GM12872 (cell line): ENCODE measurements at regions not wholly inside any gene's neighbourhood (a gene's known extent, or its start where the extent isn't known, plus 50 kb on each side); places are given as distances from the start of the nearest gene placed in this dataset.

Source experiments
- CTCF ChIP-seq: IDR thresholded peaks from 3 replicates; pipeline ENCODE4 v1.5.1; 2011; ENCODE audit warnings: low read depth, mild to moderate bottlenecking, low read length, moderate library complexity; ENCODE audit not compliant: insufficient read depth

DNA sequence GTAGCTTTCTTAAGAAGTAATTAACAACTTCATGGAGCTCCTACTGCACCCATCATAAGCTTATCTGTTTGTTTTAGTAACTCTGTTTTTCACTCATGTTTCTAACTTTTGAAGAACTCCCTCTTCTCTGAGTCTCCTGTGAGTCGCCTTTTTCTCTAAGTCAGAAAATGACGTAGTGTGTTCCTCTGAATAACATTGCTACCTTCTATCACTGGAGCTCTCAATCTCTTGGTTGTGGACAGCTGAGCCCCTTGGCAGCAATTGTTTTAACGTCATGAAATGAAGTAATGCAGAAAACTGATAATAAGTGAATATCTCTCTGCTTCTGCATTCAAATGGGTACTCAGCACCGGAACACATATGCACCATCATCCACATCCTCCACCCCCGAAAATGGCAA, 433.3 kb upstream of the SALL3 start:
- no peak for TF ChIP-seq CTCF

DNA sequence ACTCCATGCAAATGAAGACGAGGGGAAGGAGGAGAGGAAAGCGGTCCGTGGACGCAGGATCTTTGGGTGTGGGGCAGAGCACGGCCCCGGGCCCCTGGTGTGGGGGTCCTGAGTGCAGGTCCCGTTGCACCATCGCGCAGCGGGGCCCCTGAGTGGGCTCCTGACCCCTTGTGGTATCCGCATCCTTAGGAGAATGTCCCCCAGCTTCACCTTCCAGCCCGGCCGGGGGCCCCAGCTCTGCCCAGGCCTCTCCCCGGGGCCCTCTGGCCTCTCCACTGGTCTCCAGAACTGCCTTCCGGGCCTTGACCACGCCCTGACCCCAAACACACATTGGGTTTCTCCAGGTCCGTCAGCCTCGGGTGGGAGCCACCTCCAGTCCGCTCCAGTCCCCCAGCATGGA, 431.8 kb upstream of the SALL3 start:
- TF ChIP-seq CTCF: no peak

- TF ChIP-seq CTCF: no peak
Measured at GRCh38 chr18:78548261-78549058, 431.2 kb upstream of the SALL3 start.

GRCh38 chr18:78549971-78550370, 429.6 kb upstream of the SALL3 start:
- no peak for TF ChIP-seq CTCF

DNA sequence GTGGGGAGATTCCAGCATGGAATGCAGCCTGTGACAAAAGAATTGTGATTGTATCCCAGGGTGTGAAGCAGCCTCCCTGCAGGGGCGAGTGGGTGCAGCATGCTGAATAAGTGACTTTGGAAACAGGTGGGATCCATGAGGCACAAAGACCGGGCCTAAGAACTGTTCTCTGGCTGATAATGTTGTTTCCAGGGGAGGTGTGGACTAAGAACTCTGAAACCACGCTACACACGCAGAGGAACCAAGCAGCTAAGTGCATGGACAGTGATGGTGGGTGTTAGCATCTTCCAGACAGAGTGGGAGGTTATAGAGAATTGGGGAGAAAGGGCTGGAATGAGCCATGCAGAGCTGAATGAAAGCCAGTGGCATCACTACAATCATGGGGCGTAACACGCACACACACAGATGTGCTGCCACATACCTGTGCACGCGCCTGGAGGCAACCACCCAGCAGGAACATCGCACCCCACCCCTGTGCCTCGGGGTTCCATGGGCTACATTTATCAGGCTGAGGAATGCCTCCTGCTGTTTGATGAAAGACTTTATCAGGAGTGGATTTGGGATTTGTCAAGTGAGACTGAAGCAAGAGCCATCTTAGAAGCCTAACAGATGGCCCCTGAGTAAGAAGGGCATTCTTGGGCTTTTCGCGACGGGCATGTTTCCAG, 424.5 kb upstream of the SALL3 start:
- no peak for TF ChIP-seq CTCF

GRCh38 chr18:78557371-78557770, 422.2 kb upstream of the SALL3 start:
- no peak for TF ChIP-seq CTCF

GRCh38 chr18:78558101-78558810, 421.4 kb upstream of the SALL3 start:
- TF ChIP-seq CTCF: no peak
